ENCODE measurements at regions not wholly inside any gene's neighbourhood (a gene's known extent, or its start where the extent isn't known, plus 50 kb on each side); places are given as distances from the start of the nearest gene placed in this dataset.

- H3K27ac ChIP-seq, result no peak overlapping the region
- no peak for TF ChIP-seq CTCF (conservative IDR thresholded peaks at IDR 0.05; ENCODE audit: low read depth)
- ChIA-PET CTCF (no interaction called here), POLR2A (ENCODE audit: low non-redundant PET) (no interaction called here)
- DNase-seq (ENCODE audit: low spot score), result no peak
Measured at GRCh38 chr4:64846417-64846816, 437.2 kb upstream of the TECRL start.

GRCh38 chr4:64829749-64830148, 420.5 kb upstream of the TECRL start:
- H3K27ac ChIP-seq, result no peak overlapping the region
- DNase-seq (ENCODE audit: low spot score), result no peak
- TF ChIP-seq CTCF (conservative IDR thresholded peaks at IDR 0.05; ENCODE audit: low read depth), result no peak
- CTCF ChIA-PET, result no interaction called here
- POLR2A ChIA-PET (ENCODE audit: low non-redundant PET), result no interaction called here

GRCh38 chr4:64824591-64824990, 415.3 kb upstream of the TECRL start:
- no peak for TF ChIP-seq CTCF (conservative IDR thresholded peaks at IDR 0.05; ENCODE audit: low read depth)
- H3K27ac ChIP-seq, result no peak overlapping the region
- CTCF ChIA-PET, result no interaction called here
- no peak for DNase-seq (ENCODE audit: low spot score)
- POLR2A ChIA-PET (ENCODE audit: low non-redundant PET), result no interaction called here

- ChIA-PET CTCF (no interaction called here), POLR2A (ENCODE audit: low non-redundant PET) (no interaction called here)
- no peak for TF ChIP-seq CTCF (conservative IDR thresholded peaks at IDR 0.05; ENCODE audit: low read depth)
- DNase-seq (ENCODE audit: low spot score), result no peak
- no peak overlapping the region for H3K27ac ChIP-seq
Measured at GRCh38 chr4:64822405-64822804, 413.2 kb upstream of the TECRL start.

GRCh38 chr4:64821219-64821976, 412.1 kb upstream of the TECRL start:
- H3K27ac ChIP-seq, result no peak overlapping the region
- POLR2A ChIA-PET (ENCODE audit: low non-redundant PET), result no interaction called here
- no peak for TF ChIP-seq CTCF (conservative IDR thresholded peaks at IDR 0.05; ENCODE audit: low read depth)
- CTCF ChIA-PET, result no interaction called here
- DNase-seq (ENCODE audit: low spot score), result no peak

GRCh38 chr4:64814616-64815015, 405.4 kb upstream of the TECRL start:
- TF ChIP-seq CTCF (conservative IDR thresholded peaks at IDR 0.05; ENCODE audit: low read depth), result no peak
- POLR2A ChIA-PET (ENCODE audit: low non-redundant PET), result no interaction called here
- CTCF ChIA-PET, result no interaction called here
- no peak overlapping the region for H3K27ac ChIP-seq
- no peak for DNase-seq (ENCODE audit: low spot score)

All from RWPE1 (cell line).